ENCODE measurements at regions not wholly inside any gene's neighbourhood (a gene's known extent, or its start where the extent isn't known, plus 50 kb on each side); places are given as distances from the start of the nearest gene placed in this dataset.

DNA sequence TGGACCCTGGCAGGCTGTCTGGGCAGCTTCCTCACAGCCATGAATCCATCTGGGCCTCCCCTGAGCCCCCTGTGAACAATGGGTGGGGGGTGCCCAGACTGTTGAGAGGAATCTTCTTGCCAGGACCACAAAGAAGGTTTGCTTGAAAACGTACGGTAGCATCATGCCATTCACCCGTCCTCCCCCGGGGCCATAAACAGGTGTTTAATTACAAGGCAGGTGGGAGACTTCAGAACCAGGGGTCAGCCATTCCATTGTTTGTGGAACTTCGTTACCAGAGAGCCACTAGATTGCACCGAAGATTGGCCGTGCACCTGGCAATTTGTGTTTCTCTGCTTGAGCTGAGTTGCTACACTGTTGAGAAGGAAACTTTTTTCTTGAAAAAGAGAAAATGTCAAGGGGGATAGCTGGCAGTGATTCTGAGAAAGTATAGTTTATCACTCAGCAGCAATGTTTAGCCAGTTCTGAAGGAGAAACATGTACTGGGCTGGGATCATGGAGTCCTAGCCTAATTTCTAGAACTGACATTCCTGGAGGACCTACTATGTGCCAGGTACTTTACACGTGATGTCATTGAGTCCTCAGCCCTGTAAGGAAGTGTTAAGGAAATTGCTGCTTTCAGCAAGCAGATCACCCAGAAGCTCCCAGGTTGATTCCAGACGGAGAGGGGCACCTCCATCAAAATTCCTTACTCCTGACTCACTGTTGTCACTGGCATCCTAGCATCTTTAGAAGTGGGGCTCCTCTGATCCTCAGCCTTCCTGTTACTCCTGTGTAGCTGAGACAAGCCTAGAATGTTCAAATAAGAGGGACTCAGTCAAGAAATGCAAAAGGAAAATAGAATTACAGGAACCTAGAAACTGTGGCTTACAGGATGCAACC lies 103.8 kb upstream of the UBE2E1 start:
- Mint-ChIP-seq H3K4me3 (no peak overlapping the region), H3K4me1 (peaks cover 35% of the 10 kb centered on the region), H3K36me3 (ENCODE audit: low read depth) (no peaks in the 10 kb centered on the region), H3K27ac (peak overlapping the region; percentile 50), H3K9me3 (peaks cover 9% of the 10 kb centered on the region), H3K27me3 (ENCODE audit: low read depth, poor library complexity) (peaks cover 9% of the 10 kb centered on the region)
- no peak for DNase-seq
- TF ChIP-seq, protein P1, sequence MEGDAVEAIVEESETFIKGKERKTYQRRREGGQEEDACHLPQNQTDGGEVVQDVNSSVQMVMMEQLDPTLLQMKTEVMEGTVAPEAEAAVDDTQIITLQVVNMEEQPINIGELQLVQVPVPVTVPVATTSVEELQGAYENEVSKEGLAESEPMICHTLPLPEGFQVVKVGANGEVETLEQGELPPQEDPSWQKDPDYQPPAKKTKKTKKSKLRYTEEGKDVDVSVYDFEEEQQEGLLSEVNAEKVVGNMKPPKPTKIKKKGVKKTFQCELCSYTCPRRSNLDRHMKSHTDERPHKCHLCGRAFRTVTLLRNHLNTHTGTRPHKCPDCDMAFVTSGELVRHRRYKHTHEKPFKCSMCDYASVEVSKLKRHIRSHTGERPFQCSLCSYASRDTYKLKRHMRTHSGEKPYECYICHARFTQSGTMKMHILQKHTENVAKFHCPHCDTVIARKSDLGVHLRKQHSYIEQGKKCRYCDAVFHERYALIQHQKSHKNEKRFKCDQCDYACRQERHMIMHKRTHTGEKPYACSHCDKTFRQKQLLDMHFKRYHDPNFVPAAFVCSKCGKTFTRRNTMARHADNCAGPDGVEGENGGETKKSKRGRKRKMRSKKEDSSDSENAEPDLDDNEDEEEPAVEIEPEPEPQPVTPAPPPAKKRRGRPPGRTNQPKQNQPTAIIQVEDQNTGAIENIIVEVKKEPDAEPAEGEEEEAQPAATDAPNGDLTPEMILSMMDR (IDR thresholded peaks at IDR 0.05): no peak

DNA sequence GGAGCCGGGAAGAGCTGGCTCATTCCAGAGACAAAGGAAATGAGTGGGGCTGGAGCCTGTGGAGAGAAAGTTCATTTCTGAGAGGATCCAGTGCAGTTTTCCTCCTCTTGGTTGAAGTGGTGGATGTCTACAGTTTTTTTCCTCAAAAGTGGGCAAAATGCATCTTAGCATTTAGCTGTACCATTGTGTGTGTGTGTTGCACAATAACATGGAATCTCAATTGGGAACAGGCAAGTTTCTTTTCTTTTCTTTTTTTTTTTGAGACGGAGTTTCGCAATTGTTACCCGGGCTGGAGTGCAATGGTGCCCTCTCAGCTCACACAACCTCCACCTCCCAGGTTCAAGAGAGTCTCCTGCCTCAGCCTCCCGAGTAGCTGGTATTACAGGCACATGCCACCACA lies 101.5 kb upstream of the UBE2E1 start:
- TF ChIP-seq, protein P1 (IDR thresholded peaks at IDR 0.05): no peak
- H3K36me3 Mint-ChIP-seq (ENCODE audit: low read depth): no peaks in the 10 kb centered on the region
- H3K4me1 Mint-ChIP-seq: peaks cover 29% of the 10 kb centered on the region
- no peak overlapping the region for H3K4me3 Mint-ChIP-seq
- peaks cover 9% of the 10 kb centered on the region for H3K27me3 Mint-ChIP-seq (ENCODE audit: low read depth, poor library complexity)
- no peak for DNase-seq
- peaks cover 9% of the 10 kb centered on the region for H3K9me3 Mint-ChIP-seq
- no peak overlapping the region for H3K27ac Mint-ChIP-seq

DNA sequence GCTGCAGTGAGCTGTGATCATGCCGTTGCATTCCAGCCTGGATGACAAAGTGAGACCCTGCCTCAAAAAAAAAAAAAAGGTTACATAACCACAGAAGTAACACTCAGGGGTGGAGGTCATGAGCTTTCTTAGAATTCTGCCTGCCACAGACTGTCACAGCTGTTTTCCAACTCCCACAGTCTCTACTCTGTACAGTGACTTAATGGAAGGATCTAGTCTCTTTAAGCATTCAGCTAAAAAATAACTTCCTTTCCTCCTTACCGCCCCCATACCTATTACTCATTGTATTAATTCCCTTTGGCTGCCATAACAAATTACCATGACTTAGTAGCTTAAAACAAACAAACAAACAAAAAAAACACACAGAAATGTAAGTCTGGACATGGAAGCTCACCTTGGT lies 99.6 kb upstream of the UBE2E1 start:
- Mint-ChIP-seq H3K27ac (no peak overlapping the region), H3K4me1 (peaks cover 44% of the 10 kb centered on the region), H3K36me3 (ENCODE audit: low read depth) (no peaks in the 10 kb centered on the region), H3K4me3 (no peak overlapping the region), H3K27me3 (ENCODE audit: low read depth, poor library complexity) (peaks cover 3% of the 10 kb centered on the region), H3K9me3 (peaks cover 9% of the 10 kb centered on the region)
- no peak for DNase-seq
- TF ChIP-seq, protein P1 (IDR thresholded peaks at IDR 0.05): no peak

DNA sequence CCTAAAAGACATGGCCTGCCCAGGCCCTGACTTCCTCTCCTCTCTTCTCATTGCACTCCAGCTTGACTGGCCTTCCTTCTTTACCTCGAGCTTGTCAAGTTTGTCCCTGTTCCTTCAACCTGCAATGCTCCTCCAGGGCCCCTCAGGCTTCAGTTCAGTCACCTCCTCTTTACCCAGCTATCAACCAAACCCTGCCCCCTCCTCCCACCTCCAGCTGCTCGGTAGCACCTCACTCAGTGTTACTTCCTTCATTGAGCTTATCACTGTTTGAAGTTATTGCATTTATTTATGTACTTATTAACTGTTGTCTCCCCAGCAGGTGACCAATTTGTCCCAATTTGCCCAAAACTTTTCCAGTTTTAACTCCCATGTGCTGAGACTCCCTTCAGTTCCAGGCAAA lies 95.8 kb upstream of the UBE2E1 start:
- no peaks in the 10 kb centered on the region for H3K36me3 Mint-ChIP-seq (ENCODE audit: low read depth)
- no peak overlapping the region for H3K4me3 Mint-ChIP-seq
- no peak for DNase-seq
- peaks cover 4% of the 10 kb centered on the region for H3K9me3 Mint-ChIP-seq
- peaks cover 7% of the 10 kb centered on the region for H3K27me3 Mint-ChIP-seq (ENCODE audit: low read depth, poor library complexity)
- no peak overlapping the region for H3K27ac Mint-ChIP-seq
- TF ChIP-seq, protein P1 (IDR thresholded peaks at IDR 0.05): no peak
- peaks cover 51% of the 10 kb centered on the region for H3K4me1 Mint-ChIP-seq

DNA sequence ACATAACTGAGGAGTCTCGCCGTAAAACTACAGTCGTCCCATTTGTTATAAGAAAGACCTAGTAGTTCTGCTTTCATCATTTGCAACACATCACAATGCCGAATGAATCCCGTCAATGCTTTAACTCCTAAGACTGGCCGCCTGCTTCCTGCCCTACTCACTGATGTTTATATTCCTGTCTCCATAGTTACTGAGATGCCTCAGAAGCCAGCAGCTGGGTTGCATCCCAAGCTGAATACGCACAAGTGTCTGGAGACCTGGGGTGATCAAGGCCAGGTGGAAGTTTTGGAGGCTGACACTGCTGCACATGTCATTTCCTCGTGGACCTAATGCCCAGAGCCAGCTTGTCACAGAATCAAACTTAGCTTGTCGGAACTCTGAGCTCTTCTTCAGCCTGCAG lies 95.2 kb upstream of the UBE2E1 start:
- Mint-ChIP-seq H3K4me1 (peaks cover 51% of the 10 kb centered on the region), H3K27ac (peak overlapping the region; percentile 76)
- peak; percentile 23 for DNase-seq

More for the DNA sequence above, 95.2 kb upstream of the UBE2E1 start:
- Mint-ChIP-seq H3K4me3 (no peak overlapping the region), H3K9me3 (peaks cover 10% of the 10 kb centered on the region), H3K36me3 (ENCODE audit: low read depth) (peaks cover 1% of the 10 kb centered on the region), H3K27me3 (ENCODE audit: low read depth, poor library complexity) (peaks cover 4% of the 10 kb centered on the region)
- TF ChIP-seq, protein P1 (IDR thresholded peaks at IDR 0.05): no peak

Measured in nephron progenitor cell (in vitro differentiated cells).